Mesenchymal stem cell (in vitro differentiated cells and primary cell): ENCODE measurements at regions not wholly inside any gene's neighbourhood (a gene's known extent, or its start where the extent isn't known, plus 50 kb on each side); places are given as distances from the start of the nearest gene placed in this dataset.
"Not testable (repeated sequence)": the region's sequence is repeated elsewhere in the genome, so short reads cannot be mapped to it uniquely, and the experiment has no call there.

Experiments
- DNase-seq: peaks from one replicate; pipeline ENCODE4 v3.0.0-alpha.2; 2013
- H2AFZ ChIP-seq: one replicate; pipeline ENCODE4 v1.6.1; 2013; ENCODE audit warnings: low read depth, mild to moderate bottlenecking, control low read depth, inconsistent platforms, low read length, moderate library complexity
- H2AK5ac ChIP-seq: 2 replicates; pipeline ENCODE4 v1.6.1; 2013; ENCODE audit warnings: low read length, moderate library complexity, mild to moderate bottlenecking, inconsistent platforms; ENCODE audit not compliant: severe bottlenecking
- H2BK120ac ChIP-seq: one replicate; pipeline ENCODE4 v1.6.1; 2013; ENCODE audit warnings: low read depth, mild to moderate bottlenecking, inconsistent platforms, low read length, moderate library complexity
- H2BK12ac ChIP-seq, 2 experiments: one replicate each; pipeline ENCODE4 v1.6.1; 2013; ENCODE audit warnings: inconsistent platforms in 2 of 2, low read length in 2 of 2, mild to moderate bottlenecking in 2 of 2, moderate library complexity in 2 of 2, control low read depth in 1 of 2
- H2BK15ac ChIP-seq: one replicate; pipeline ENCODE4 v1.6.1; 2013; ENCODE audit warnings: mild to moderate bottlenecking, low read depth, inconsistent platforms; ENCODE audit not compliant: poor library complexity, severe bottlenecking
- H2BK5ac ChIP-seq: 2 replicates; pipeline ENCODE4 v1.6.1; 2013; ENCODE audit warnings: low read depth, mild to moderate bottlenecking, low read length, control low read depth, inconsistent platforms; ENCODE audit not compliant: poor library complexity, severe bottlenecking
- H3K14ac ChIP-seq, 2 experiments: one replicate each; pipeline ENCODE4 v1.6.1; 2013; ENCODE audit warnings: inconsistent platforms in 2 of 2, low read length in 2 of 2, control low read depth in 1 of 2, mild to moderate bottlenecking in 1 of 2, moderate library complexity in 1 of 2
- H3K18ac ChIP-seq, 2 experiments: one replicate each; pipeline ENCODE4 v1.6.1; 2013; ENCODE audit warnings: inconsistent platforms in 2 of 2, low read length in 2 of 2, control low read depth in 1 of 2, low read depth in 1 of 2, mild to moderate bottlenecking in 1 of 2
- H3K23ac ChIP-seq, 2 experiments: one replicate each; pipeline ENCODE4 v1.6.1; 2013; ENCODE audit warnings: inconsistent platforms in 2 of 2, low read length in 2 of 2, mild to moderate bottlenecking in 2 of 2, moderate library complexity in 2 of 2, control low read depth in 1 of 2
- H3K27ac ChIP-seq: 2 replicates; pipeline ENCODE4 v1.5.1; 2013; ENCODE audit warnings: mild to moderate bottlenecking, moderate library complexity, low read length, control low read depth, inconsistent platforms; ENCODE audit not compliant: poor library complexity, severe bottlenecking
- H3K27me3 ChIP-seq, 2 experiments: 2 replicates each; pipeline versions ENCODE4 v1.6.1 to v1.7.0; 2013; ENCODE audit warnings: low read length in 2 of 2, mild to moderate bottlenecking in 2 of 2, moderate library complexity in 2 of 2, control low read depth in 1 of 2, inconsistent platforms in 1 of 2; ENCODE audit not compliant: control insufficient read depth in 1 of 2, insufficient read depth in 1 of 2
- H3K36me3 ChIP-seq, 2 experiments: 2 replicates each; pipeline versions ENCODE4 v1.6.1 to v1.7.0; 2013; ENCODE audit warnings: low read length in 2 of 2, control low read depth in 1 of 2, inconsistent platforms in 1 of 2, low read depth in 1 of 2, mild to moderate bottlenecking in 1 of 2; ENCODE audit not compliant: insufficient read depth in 2 of 2, control insufficient read depth in 1 of 2
- H3K4ac ChIP-seq, 2 experiments: one replicate each; pipeline ENCODE4 v1.6.1; 2013; ENCODE audit warnings: inconsistent platforms in 2 of 2, low read length in 2 of 2, mild to moderate bottlenecking in 2 of 2, moderate library complexity in 2 of 2, control low read depth in 1 of 2, low read depth in 1 of 2
- H3K4me1 ChIP-seq: 2 replicates; pipeline ENCODE4 v1.6.1; 2013; ENCODE audit warnings: low read depth, low read length, control low read depth; ENCODE audit not compliant: control insufficient read depth, insufficient read depth
- H3K4me2 ChIP-seq: 2 replicates; pipeline ENCODE4 v1.6.1; 2013; ENCODE audit warnings: low read length, mild to moderate bottlenecking, inconsistent platforms; ENCODE audit not compliant: poor library complexity, severe bottlenecking
- H3K4me3 ChIP-seq, 2 experiments: 2 replicates each; pipeline versions ENCODE4 v1.5.1 to v1.7.0; 2013; ENCODE audit warnings: low read length in 2 of 2, mild to moderate bottlenecking in 2 of 2, control low read depth in 1 of 2, low read depth in 1 of 2; ENCODE audit not compliant: insufficient read depth in 1 of 2
- H3K79me1 ChIP-seq: replicated peaks from 2 replicates; pipeline ENCODE4 v1.6.1; 2013; ENCODE audit warnings: mild to moderate bottlenecking, control low read depth, low read length, inconsistent platforms; ENCODE audit not compliant: poor library complexity, severe bottlenecking
- H3K9ac ChIP-seq: 2 replicates; pipeline ENCODE4 v1.7.0; 2013; ENCODE audit warnings: mild to moderate bottlenecking, low read length, moderate library complexity
- H3K9me3 ChIP-seq: 2 replicates; pipeline ENCODE4 v1.7.0; 2013; ENCODE audit warnings: mild to moderate bottlenecking, low read length; ENCODE audit not compliant: control insufficient read depth
- H4K8ac ChIP-seq: one replicate; pipeline ENCODE4 v1.6.1; 2013; ENCODE audit warnings: inconsistent platforms, mild to moderate bottlenecking, low read length, moderate library complexity
- H4K91ac ChIP-seq: one replicate; pipeline ENCODE4 v1.6.1; 2013; ENCODE audit warnings: mild to moderate bottlenecking, low read length, inconsistent platforms
- WGBS: methylation state at CpG from one replicate; pipeline ENCODE4 v1.1.7; 2013; ENCODE audit warnings: mixed read lengths; 5-methylcytosine and 5-hydroxymethylcytosine counted together

- H3K23ac ChIP-seq, H3K14ac ChIP-seq, H3K4me1 ChIP-seq, H3K4me2 ChIP-seq, H2AFZ ChIP-seq, H2BK15ac ChIP-seq, H4K8ac ChIP-seq, H3K79me1 ChIP-seq, H3K4me3 ChIP-seq, DNase-seq, H3K18ac ChIP-seq, H4K91ac ChIP-seq, H3K27ac ChIP-seq, H3K9me3 ChIP-seq, H2AK5ac ChIP-seq, H2BK120ac ChIP-seq, H3K4ac ChIP-seq, H2BK12ac ChIP-seq, H3K9ac ChIP-seq, H3K36me3 ChIP-seq, H2BK5ac ChIP-seq: not testable (repeated sequence)
- peaks cover 3 to 12% of the 10 kb centered on the region in 2 experiments for H3K27me3 ChIP-seq
- WGBS, result 78% methylated on average over 8 of the region's 9 CpGs
Observed at GRCh38 chr14:23769221-23769728, 133.1 kb downstream of the DHRS2 start.

DNA sequence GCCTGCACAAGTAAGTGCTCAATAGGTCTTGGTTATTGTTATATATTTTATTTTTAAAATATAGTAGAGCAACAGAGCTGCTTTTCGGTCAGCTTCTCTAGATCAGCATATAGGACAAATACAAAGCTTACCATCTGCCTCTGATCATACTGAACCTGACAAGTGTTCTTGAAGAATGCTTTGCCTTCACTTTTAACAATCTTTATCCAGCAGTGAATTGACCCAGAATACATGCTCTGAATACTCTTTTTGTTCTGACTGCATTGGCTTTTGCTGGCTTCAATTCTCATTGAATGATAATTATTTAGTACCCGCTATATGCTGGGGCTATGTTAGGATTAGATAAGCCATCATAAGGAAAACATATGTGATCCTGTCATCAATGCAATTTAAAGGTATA is 137.8 kb downstream of the DHRS2 start:
- no peak overlapping the region for H3K9ac ChIP-seq
- 92% methylated on average over 1 of the region's 2 CpGs for WGBS

GRCh38 chr14:23776296-23776695 is 140.1 kb downstream of the DHRS2 start:
- Histone ChIP-seq H2BK5ac (no peak overlapping the region), H3K27me3 (peaks cover 8 to 33% of the 10 kb centered on the region in 2 experiments), H2BK15ac (no peak overlapping the region), H3K4me1 (no peaks in the 10 kb centered on the region), H4K8ac (no peak overlapping the region), H3K27ac (no peak overlapping the region), H3K9ac (no peak overlapping the region), H3K23ac (no peak overlapping the region), H3K9me3 (no peaks in the 10 kb centered on the region), H3K36me3 (no peaks in the 10 kb centered on the region), H4K91ac (no peak overlapping the region), H3K4me3 (no peak overlapping the region), H3K14ac (no peak overlapping the region), H2AK5ac (no peak overlapping the region), H3K79me1 (no peaks in the 10 kb centered on the region), H2BK120ac (no peak overlapping the region), H2BK12ac (no peak overlapping the region), H3K4me2 (no peak overlapping the region), H3K4ac (no peak overlapping the region), H3K18ac (no peak overlapping the region), H2AFZ (no peak overlapping the region)
- whole genome bisulfite sequencing, result 51% methylated on average over 3 of the region's 4 CpGs
- no peak for DNase-seq

More for the DNA sequence above, 137.8 kb downstream of the DHRS2 start:
- H3K4me2 ChIP-seq, result no peak overlapping the region
- no peaks in the 10 kb centered on the region for H3K36me3 ChIP-seq
- no peak for DNase-seq
- H2BK5ac ChIP-seq, result no peak overlapping the region
- no peak overlapping the region for H3K4ac ChIP-seq
- no peak overlapping the region for H3K27ac ChIP-seq
- H3K9me3 ChIP-seq, result no peaks in the 10 kb centered on the region
- no peak overlapping the region for H3K4me3 ChIP-seq
- no peak overlapping the region for H3K23ac ChIP-seq
- H3K4me1 ChIP-seq, result no peaks in the 10 kb centered on the region
- no peak overlapping the region for H3K14ac ChIP-seq
- H3K79me1 ChIP-seq, result no peaks in the 10 kb centered on the region
- H4K91ac ChIP-seq, result no peak overlapping the region
- H4K8ac ChIP-seq, result no peak overlapping the region
- H2BK120ac ChIP-seq, result no peak overlapping the region
- no peak overlapping the region for H2BK12ac ChIP-seq
- no peak overlapping the region for H2AK5ac ChIP-seq
- H3K27me3 ChIP-seq, result peaks cover 8 to 29% of the 10 kb centered on the region in 2 experiments
- no peak overlapping the region for H2BK15ac ChIP-seq
- no peak overlapping the region for H3K18ac ChIP-seq
- H2AFZ ChIP-seq, result no peak overlapping the region

- no peak overlapping the region for H3K14ac ChIP-seq
- no peak overlapping the region for H3K4me2 ChIP-seq
- H3K4me3 ChIP-seq, result no peak overlapping the region
- H3K4me1 ChIP-seq, result no peaks in the 10 kb centered on the region
- peaks cover 6% of the 10 kb centered on the region for H3K9me3 ChIP-seq
- no peak overlapping the region for H3K27ac ChIP-seq
- no peaks in the 10 kb centered on the region for H3K79me1 ChIP-seq
- no peak overlapping the region for H4K8ac ChIP-seq
- H4K91ac ChIP-seq, result no peak overlapping the region
- no peak overlapping the region for H3K23ac ChIP-seq
- DNase-seq, result no peak
- peaks cover 0 to 5% of the 10 kb centered on the region in 2 experiments for H3K27me3 ChIP-seq
- H3K18ac ChIP-seq, result no peak overlapping the region
- no peak overlapping the region for H3K4ac ChIP-seq
- no peak overlapping the region for H2BK120ac ChIP-seq
- no peak overlapping the region for H2AFZ ChIP-seq
- no peak overlapping the region for H2BK5ac ChIP-seq
- no peak overlapping the region for H2BK15ac ChIP-seq
- no peaks in the 10 kb centered on the region for H3K36me3 ChIP-seq
- H3K9ac ChIP-seq, result no peak overlapping the region
- no peak overlapping the region for H2AK5ac ChIP-seq
- no peak overlapping the region for H2BK12ac ChIP-seq
- WGBS, result 69% methylated on average over 1 of the region's 1 CpG
Observed at GRCh38 chr14:23785208-23785607, 149.0 kb downstream of the DHRS2 start.
